OCI-LY3 (cell line): ENCODE measurements at regions not wholly inside any gene's neighbourhood (a gene's known extent, or its start where the extent isn't known, plus 50 kb on each side); places are given as distances from the start of the nearest gene placed in this dataset.

Source experiments
- EZH2phosphoT487 ChIP-seq: fragments of 200-600 bp; shearing (Covaris generic); IDR thresholded peaks from 2 replicates; pipeline ENCODE4 v1.6.1; 2018; ENCODE audit warnings: antibody characterized with exemption, mixed run types, low read depth
- TF ChIP-seq, protein P1 (sequence below): fragments of 200-600, 300-600 bp; sonication (generic); IDR thresholded peaks from 2 replicates; pipeline ENCODE4 v1.5.1; 2014; ENCODE audit warnings: antibody characterized with exemption, low read length, low read depth

- TF ChIP-seq, protein P1, sequence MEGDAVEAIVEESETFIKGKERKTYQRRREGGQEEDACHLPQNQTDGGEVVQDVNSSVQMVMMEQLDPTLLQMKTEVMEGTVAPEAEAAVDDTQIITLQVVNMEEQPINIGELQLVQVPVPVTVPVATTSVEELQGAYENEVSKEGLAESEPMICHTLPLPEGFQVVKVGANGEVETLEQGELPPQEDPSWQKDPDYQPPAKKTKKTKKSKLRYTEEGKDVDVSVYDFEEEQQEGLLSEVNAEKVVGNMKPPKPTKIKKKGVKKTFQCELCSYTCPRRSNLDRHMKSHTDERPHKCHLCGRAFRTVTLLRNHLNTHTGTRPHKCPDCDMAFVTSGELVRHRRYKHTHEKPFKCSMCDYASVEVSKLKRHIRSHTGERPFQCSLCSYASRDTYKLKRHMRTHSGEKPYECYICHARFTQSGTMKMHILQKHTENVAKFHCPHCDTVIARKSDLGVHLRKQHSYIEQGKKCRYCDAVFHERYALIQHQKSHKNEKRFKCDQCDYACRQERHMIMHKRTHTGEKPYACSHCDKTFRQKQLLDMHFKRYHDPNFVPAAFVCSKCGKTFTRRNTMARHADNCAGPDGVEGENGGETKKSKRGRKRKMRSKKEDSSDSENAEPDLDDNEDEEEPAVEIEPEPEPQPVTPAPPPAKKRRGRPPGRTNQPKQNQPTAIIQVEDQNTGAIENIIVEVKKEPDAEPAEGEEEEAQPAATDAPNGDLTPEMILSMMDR, result no peak
- TF ChIP-seq EZH2phosphoT487, result no peak
Observed at GRCh38 chr4:186404562-186405134, 138.7 kb downstream of the F11 start.
